ENCODE measurements at regions not wholly inside any gene's neighbourhood (a gene's known extent, or its start where the extent isn't known, plus 50 kb on each side); places are given as distances from the start of the nearest gene placed in this dataset.
"Not testable (repeated sequence)": the region's sequence is repeated elsewhere in the genome, so short reads cannot be mapped to it uniquely, and the experiment has no call there.

- H3K36me3 ChIP-seq (ENCODE audit: control insufficient read depth, insufficient read depth, low read length, severe bottlenecking): no peaks in the 10 kb centered on the region
- no peaks in the 10 kb centered on the region for H3K4me1 ChIP-seq (ENCODE audit: control insufficient read depth, insufficient read depth, low read length)
- H3K4me3 ChIP-seq (ENCODE audit: low read length): no peak overlapping the region
- H3K9me3 ChIP-seq (ENCODE audit: control insufficient read depth, low read length): no peaks in the 10 kb centered on the region
- H3K9ac ChIP-seq (ENCODE audit: low read length): no peak overlapping the region
- no peaks in the 10 kb centered on the region for H3K27me3 ChIP-seq (replicated peaks; ENCODE audit: control insufficient read depth, insufficient read depth, low read length)
- no peak for DNase-seq (ENCODE audit: low read depth)
These were observed 359.7 kb downstream of the SRGAP2C start for GRCh38 chr1:121544500-121544899.

DNA sequence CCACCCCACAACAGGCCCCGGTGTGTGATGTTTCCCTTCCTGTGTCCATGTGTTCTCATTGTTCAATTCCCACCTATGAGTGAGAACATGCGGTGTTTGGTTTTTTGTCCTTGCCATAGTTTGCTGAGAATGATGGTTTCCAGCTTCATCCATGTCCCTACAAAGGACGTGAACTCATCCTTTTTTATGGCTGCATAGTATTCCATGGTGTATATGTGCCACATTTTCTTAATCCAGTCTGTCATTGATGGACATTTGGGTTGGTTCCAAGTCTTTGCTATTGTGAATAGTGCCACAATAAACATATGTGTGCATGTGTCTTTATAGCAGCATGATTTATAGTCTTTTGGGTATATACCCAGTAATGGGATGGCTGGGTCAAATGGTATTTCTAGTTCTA, 361.1 kb downstream of the SRGAP2C start:
- not testable (repeated sequence) for H3K27me3 ChIP-seq (replicated peaks; ENCODE audit: control insufficient read depth, insufficient read depth, low read length); DNase-seq (ENCODE audit: low read depth); H3K36me3 ChIP-seq (ENCODE audit: control insufficient read depth, insufficient read depth, low read length, severe bottlenecking); H3K9ac ChIP-seq (ENCODE audit: low read length); H3K4me1 ChIP-seq (ENCODE audit: control insufficient read depth, insufficient read depth, low read length); H3K4me3 ChIP-seq (ENCODE audit: low read length); H3K9me3 ChIP-seq (ENCODE audit: control insufficient read depth, low read length)

DNA sequence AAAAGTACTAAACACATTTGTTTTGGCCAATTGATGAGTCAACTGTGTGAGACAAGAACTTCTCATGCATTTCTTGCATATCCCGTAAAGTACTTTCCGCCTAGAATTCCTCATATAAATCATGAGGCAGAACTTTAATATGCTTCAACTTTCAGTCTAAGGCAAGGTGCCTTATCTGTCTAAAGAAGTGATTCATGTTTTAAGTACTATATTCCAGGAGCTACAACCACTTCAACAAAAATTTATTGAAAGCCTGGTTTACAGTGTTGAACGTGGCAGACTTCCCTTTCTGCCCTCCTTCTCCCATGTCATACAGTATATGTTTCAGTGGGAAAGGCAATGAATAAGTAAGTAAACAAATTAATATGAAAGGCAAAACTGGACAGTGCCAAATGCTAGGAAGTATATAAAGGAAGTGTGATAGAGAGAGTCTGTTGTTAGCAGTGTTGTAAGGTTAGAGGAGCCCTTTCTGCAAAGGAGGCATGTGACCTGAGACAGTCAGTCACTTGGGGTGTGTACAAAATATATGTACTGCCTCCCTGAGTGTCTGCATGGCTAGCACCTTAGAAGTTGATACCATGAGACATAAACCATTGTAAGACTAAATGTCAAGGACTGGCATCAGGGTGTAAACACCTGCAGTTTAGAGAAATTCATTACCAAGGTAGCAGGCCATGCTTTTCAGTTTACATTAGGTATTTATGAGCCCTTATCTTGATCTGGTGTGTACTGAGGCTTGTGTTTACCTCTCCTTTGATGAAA, 362.2 kb downstream of the SRGAP2C start:
- no peaks in the 10 kb centered on the region for H3K27me3 ChIP-seq (replicated peaks; ENCODE audit: control insufficient read depth, insufficient read depth, low read length)

GRCh38 chr1:121547726-121548125, 363.0 kb downstream of the SRGAP2C start:
- not testable (repeated sequence) for H3K4me3 ChIP-seq (ENCODE audit: low read length); H3K27me3 ChIP-seq (replicated peaks; ENCODE audit: control insufficient read depth, insufficient read depth, low read length); DNase-seq (ENCODE audit: low read depth); H3K4me1 ChIP-seq (ENCODE audit: control insufficient read depth, insufficient read depth, low read length); H3K9me3 ChIP-seq (ENCODE audit: control insufficient read depth, low read length); H3K9ac ChIP-seq (ENCODE audit: low read length); H3K36me3 ChIP-seq (ENCODE audit: control insufficient read depth, insufficient read depth, low read length, severe bottlenecking)

More for the DNA sequence above, 362.2 kb downstream of the SRGAP2C start:
- H3K4me1 ChIP-seq (ENCODE audit: control insufficient read depth, insufficient read depth, low read length): no peaks in the 10 kb centered on the region
- DNase-seq (ENCODE audit: low read depth): no peak
- no peak overlapping the region for H3K4me3 ChIP-seq (ENCODE audit: low read length)
- no peak overlapping the region for H3K9ac ChIP-seq (ENCODE audit: low read length)
- no peaks in the 10 kb centered on the region for H3K36me3 ChIP-seq (ENCODE audit: control insufficient read depth, insufficient read depth, low read length, severe bottlenecking)
- H3K9me3 ChIP-seq (ENCODE audit: control insufficient read depth, low read length): no peaks in the 10 kb centered on the region

GRCh38 chr1:121550817-121551216, 366.0 kb downstream of the SRGAP2C start:
- not testable (repeated sequence) for H3K9ac ChIP-seq (ENCODE audit: low read length); H3K27me3 ChIP-seq (replicated peaks; ENCODE audit: control insufficient read depth, insufficient read depth, low read length); DNase-seq (ENCODE audit: low read depth); H3K4me3 ChIP-seq (ENCODE audit: low read length); H3K9me3 ChIP-seq (ENCODE audit: control insufficient read depth, low read length); H3K4me1 ChIP-seq (ENCODE audit: control insufficient read depth, insufficient read depth, low read length); H3K36me3 ChIP-seq (ENCODE audit: control insufficient read depth, insufficient read depth, low read length, severe bottlenecking)

- H3K4me1 ChIP-seq (ENCODE audit: control insufficient read depth, insufficient read depth, low read length); H3K27me3 ChIP-seq (replicated peaks; ENCODE audit: control insufficient read depth, insufficient read depth, low read length); H3K36me3 ChIP-seq (ENCODE audit: control insufficient read depth, insufficient read depth, low read length, severe bottlenecking); H3K9me3 ChIP-seq (ENCODE audit: control insufficient read depth, low read length); DNase-seq (ENCODE audit: low read depth); H3K9ac ChIP-seq (ENCODE audit: low read length); H3K4me3 ChIP-seq (ENCODE audit: low read length): not testable (repeated sequence)
These were observed 366.7 kb downstream of the SRGAP2C start for GRCh38 chr1:121551491-121551890.

GRCh38 chr1:121556560-121556959, 371.8 kb downstream of the SRGAP2C start:
- not testable (repeated sequence) for H3K9ac ChIP-seq (ENCODE audit: low read length); H3K4me3 ChIP-seq (ENCODE audit: low read length); H3K27me3 ChIP-seq (replicated peaks; ENCODE audit: control insufficient read depth, insufficient read depth, low read length); DNase-seq (ENCODE audit: low read depth); H3K36me3 ChIP-seq (ENCODE audit: control insufficient read depth, insufficient read depth, low read length, severe bottlenecking); H3K9me3 ChIP-seq (ENCODE audit: control insufficient read depth, low read length); H3K4me1 ChIP-seq (ENCODE audit: control insufficient read depth, insufficient read depth, low read length)

DNA sequence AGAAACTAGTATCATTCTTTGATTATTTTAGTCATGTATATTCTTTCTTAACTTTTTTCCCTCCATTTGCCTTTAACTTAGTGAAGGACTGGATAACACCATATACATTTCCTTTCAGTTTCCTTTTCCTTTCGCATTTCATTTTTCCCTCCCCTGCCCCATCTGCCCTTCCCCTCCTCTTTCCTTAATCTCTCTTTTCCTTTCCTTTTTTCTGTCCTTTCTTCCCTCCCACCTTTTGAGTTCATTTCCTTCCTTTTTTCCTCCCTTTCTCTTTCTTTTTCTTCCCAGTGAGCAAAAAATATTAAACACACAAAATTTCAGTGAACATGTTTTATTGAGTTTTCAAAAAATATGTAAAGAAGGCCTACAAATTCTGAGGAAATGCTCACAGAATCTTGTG, 373.3 kb downstream of the SRGAP2C start:
- H3K4me1 ChIP-seq (ENCODE audit: control insufficient read depth, insufficient read depth, low read length); H3K9me3 ChIP-seq (ENCODE audit: control insufficient read depth, low read length); DNase-seq (ENCODE audit: low read depth); H3K36me3 ChIP-seq (ENCODE audit: control insufficient read depth, insufficient read depth, low read length, severe bottlenecking); H3K27me3 ChIP-seq (replicated peaks; ENCODE audit: control insufficient read depth, insufficient read depth, low read length): not testable (repeated sequence)
- peak overlapping the region; percentile 37 for H3K9ac ChIP-seq (ENCODE audit: low read length)
- H3K4me3 ChIP-seq (ENCODE audit: low read length): peak overlapping the region; percentile 24

- Histone ChIP-seq H3K36me3 (ENCODE audit: control insufficient read depth, insufficient read depth, low read length, severe bottlenecking) (no peaks in the 10 kb centered on the region), H3K9ac (ENCODE audit: low read length) (peak overlapping the region; percentile 37), H3K9me3 (ENCODE audit: control insufficient read depth, low read length) (no peaks in the 10 kb centered on the region), H3K27me3 (replicated peaks; ENCODE audit: control insufficient read depth, insufficient read depth, low read length) (no peaks in the 10 kb centered on the region), H3K4me3 (ENCODE audit: low read length) (peak overlapping the region; percentile 24), H3K4me1 (ENCODE audit: control insufficient read depth, insufficient read depth, low read length) (peaks cover 4% of the 10 kb centered on the region)
- DNase-seq (ENCODE audit: low read depth): peak; percentile 90
These were observed 373.7 kb downstream of the SRGAP2C start for GRCh38 chr1:121558514-121558913.

DNA sequence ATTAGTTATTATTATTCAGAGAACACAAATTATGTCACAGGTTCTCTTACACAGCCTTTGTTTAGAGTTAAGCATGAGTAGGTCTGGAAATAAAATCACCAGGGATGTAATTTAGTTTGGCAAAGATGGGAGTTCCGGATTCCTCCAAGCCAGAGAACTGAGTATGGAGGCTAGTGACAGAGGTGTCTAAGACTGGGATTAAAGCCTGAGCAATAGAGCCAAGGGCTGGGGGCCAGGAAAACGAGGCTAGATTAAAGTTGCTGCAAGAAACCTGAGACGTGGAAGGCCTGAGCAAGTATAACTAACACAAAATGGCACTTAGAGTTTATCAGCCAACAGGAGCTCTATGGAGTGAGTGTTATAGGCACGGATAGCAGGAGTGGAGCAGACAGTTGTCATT, 381.6 kb downstream of the SRGAP2C start:
- H3K4me1 ChIP-seq (ENCODE audit: control insufficient read depth, insufficient read depth, low read length): no peaks in the 10 kb centered on the region
- no peak overlapping the region for H3K9ac ChIP-seq (ENCODE audit: low read length)
- H3K27me3 ChIP-seq (replicated peaks; ENCODE audit: control insufficient read depth, insufficient read depth, low read length): no peaks in the 10 kb centered on the region
- no peaks in the 10 kb centered on the region for H3K36me3 ChIP-seq (ENCODE audit: control insufficient read depth, insufficient read depth, low read length, severe bottlenecking)
- H3K4me3 ChIP-seq (ENCODE audit: low read length): no peak overlapping the region
- no peaks in the 10 kb centered on the region for H3K9me3 ChIP-seq (ENCODE audit: control insufficient read depth, low read length)
- no peak for DNase-seq (ENCODE audit: low read depth)

DNA sequence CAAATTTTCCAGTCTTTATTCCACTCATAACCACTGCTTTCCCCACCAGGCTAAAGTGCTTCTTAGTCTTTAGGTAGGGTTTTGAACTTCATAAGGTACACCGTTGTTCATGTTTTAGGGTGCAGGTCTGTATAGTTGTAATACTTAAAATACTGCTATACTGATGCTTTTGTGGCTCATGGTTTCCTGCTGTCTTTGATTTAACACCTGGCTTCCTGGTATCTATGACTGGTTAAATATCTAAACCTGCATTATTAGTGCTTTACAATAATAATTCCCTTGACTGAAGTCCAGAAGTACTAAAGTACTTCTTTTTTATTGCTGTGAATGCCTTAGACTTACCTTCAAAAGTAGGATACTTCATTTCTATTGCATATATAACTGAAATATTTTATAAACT, 384.7 kb downstream of the SRGAP2C start:
- H3K9ac ChIP-seq (ENCODE audit: low read length): no peak overlapping the region

GRCh38 chr1:121573881-121574504, 389.2 kb downstream of the SRGAP2C start:
- H3K4me3 ChIP-seq (ENCODE audit: low read length); H3K9me3 ChIP-seq (ENCODE audit: control insufficient read depth, low read length); H3K9ac ChIP-seq (ENCODE audit: low read length); H3K36me3 ChIP-seq (ENCODE audit: control insufficient read depth, insufficient read depth, low read length, severe bottlenecking); H3K4me1 ChIP-seq (ENCODE audit: control insufficient read depth, insufficient read depth, low read length); H3K27me3 ChIP-seq (replicated peaks; ENCODE audit: control insufficient read depth, insufficient read depth, low read length): not testable (repeated sequence)
- DNase-seq (ENCODE audit: low read depth): peak; percentile 62

More for the DNA sequence above, 384.7 kb downstream of the SRGAP2C start:
- Histone ChIP-seq H3K9me3 (ENCODE audit: control insufficient read depth, low read length) (no peaks in the 10 kb centered on the region), H3K36me3 (ENCODE audit: control insufficient read depth, insufficient read depth, low read length, severe bottlenecking) (no peaks in the 10 kb centered on the region), H3K4me3 (ENCODE audit: low read length) (no peak overlapping the region), H3K27me3 (replicated peaks; ENCODE audit: control insufficient read depth, insufficient read depth, low read length) (no peaks in the 10 kb centered on the region), H3K4me1 (ENCODE audit: control insufficient read depth, insufficient read depth, low read length) (no peaks in the 10 kb centered on the region)
- no peak for DNase-seq (ENCODE audit: low read depth)

Measured in adipocyte (in vitro differentiated cells).